Esophagus muscularis mucosa (tissue), 4 donors: ENCODE measurements at regions not wholly inside any gene's neighbourhood (a gene's known extent, or its start where the extent isn't known, plus 50 kb on each side); places are given as distances from the start of the nearest gene placed in this dataset.

Source experiments
- DNase-seq: peaks from one replicate; pipeline ENCODE4 v3.0.0-alpha.2; 2017; ENCODE audit errors: extremely low spot score
- H3K27ac ChIP-seq, 4 donors: fragments of 200-600 bp; sonication (generic); replicated peaks in 1 of 4; 1 replicate in 3 of 4; 2 replicates in 1 of 4; pipeline ENCODE4 v1.5.1; 2016 to 2019; ENCODE audit warnings: mild to moderate bottlenecking in 1 of 4
- H3K27me3 ChIP-seq, 4 donors: fragments of 200-600 bp; sonication (generic); one replicate each; pipeline versions ENCODE4 v1.5.1 to v1.6.0; 2016 to 2019
- H3K36me3 ChIP-seq, 4 donors: fragments of 200-600 bp; sonication (generic); one replicate each; pipeline ENCODE4 v1.5.1; 2016 to 2019
- H3K4me1 ChIP-seq, 4 donors: fragments of 200-600 bp; sonication (generic); one replicate each; pipeline ENCODE4 v1.5.1; 2016 to 2019
- H3K4me3 ChIP-seq, 4 donors: fragments of 200-600 bp; sonication (generic); 1 replicate in 2 of 4; 2 replicates in 2 of 4; pipeline ENCODE4 v1.5.1; 2016 to 2019; ENCODE audit warnings: mild to moderate bottlenecking in 4 of 4, moderate library complexity in 1 of 4
- H3K9me3 ChIP-seq, 4 donors: fragments of 200-600 bp; sonication (generic); 1 replicate in 3 of 4; 2 replicates in 1 of 4; pipeline ENCODE4 v1.5.1; 2016 to 2019
- CTCF ChIP-seq, 3 experiments: fragments of 200-600 bp in 2 of 3; fragments of 450-650 bp in 1 of 3; sonication (generic) in 2 of 3; IDR thresholded peaks; one replicate each; pipeline ENCODE4 v1.5.1; 2017 to 2019; ENCODE audit warnings: antibody characterized with exemption in 3 of 3, mild to moderate bottlenecking in 2 of 3, moderate library complexity in 1 of 3
- EP300 ChIP-seq: sonication (generic); formaldehyde crosslinking; IDR thresholded peaks from one replicate; pipeline ENCODE4 v1.6.1; 2017; ENCODE audit warnings: antibody characterized with exemption
- POLR2A ChIP-seq: fragments of 450-650 bp; IDR thresholded peaks from one replicate; pipeline ENCODE4 v1.6.1; 2017; ENCODE audit warnings: antibody characterized with exemption, moderate library complexity, mild to moderate bottlenecking, low read depth
- POLR2AphosphoS5 ChIP-seq, 2 donors: sonication (generic); formaldehyde crosslinking; IDR thresholded peaks; one replicate each; pipeline ENCODE4 v1.6.1; 2017; ENCODE audit warnings: antibody characterized with exemption in 2 of 2
- WGBS: methylation state at CpG from one replicate; pipeline ENCODE4 v1.1.5; 2018; 5-methylcytosine and 5-hydroxymethylcytosine counted together
- intact Hi-C: fragments of 100-400 bp; cut with DNase I; formaldehyde crosslinking; loops from one replicate; pipeline ENCODE4 v1.15.1; 2023

DNA sequence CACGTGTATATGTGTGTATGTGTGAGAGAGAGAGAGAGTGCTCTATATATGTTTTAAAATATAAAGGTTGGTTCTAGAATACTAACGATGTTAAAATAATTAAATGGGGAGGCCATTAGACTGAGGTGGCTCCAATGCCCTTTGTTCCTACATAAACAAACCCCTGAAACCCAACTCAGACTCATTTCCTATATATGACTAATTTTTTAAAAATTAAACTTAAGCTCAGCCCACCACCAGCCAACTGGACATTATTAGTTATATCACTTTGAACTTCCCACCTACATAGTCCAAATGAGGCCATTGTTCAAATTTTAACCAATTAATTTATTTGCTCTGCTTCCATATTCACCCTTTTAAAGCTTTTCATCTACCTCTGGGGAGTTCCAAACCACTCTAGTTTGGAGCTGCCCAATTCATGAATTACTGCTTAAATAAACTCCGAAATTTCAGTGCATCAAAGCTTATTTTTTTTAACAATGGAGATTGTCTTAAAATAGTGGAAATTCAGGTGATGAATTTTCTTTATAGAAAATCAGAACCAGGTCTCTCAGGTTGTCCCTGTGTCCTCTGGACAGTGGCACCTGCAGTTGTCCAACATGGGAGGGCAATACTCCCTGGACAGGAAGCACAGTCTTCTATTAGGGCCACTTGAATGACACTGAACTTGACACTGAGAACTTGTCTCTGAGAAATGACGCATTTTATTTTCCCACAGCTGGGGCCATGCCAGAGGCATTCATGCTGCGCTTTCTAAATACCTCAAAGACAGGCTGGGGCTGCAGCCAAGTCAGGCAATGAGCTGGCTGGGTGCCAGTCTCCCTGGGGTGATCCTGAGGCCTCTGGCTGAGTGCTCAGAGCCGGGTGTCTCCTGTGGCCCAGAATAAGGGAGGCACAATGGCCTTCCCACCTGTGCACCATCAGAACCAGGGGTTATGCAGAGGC, 109.5 kb upstream of the TMEM72 start:
- no peaks in the 10 kb centered on the region for H3K9me3 ChIP-seq
- peaks cover 11 to 31% (median 23%) of the 10 kb centered on the region in 4 donors for H3K4me1 ChIP-seq
- TF ChIP-seq POLR2A (no peak), EP300 (peak; percentile 30), POLR2AphosphoS5 (IDR thresholded peaks at IDR 0.05) (peak; percentile 59 to 66)
- WGBS, result 68% methylated on average over 4 of the region's 6 CpGs
- H3K27ac ChIP-seq, result peak overlapping the region in 1 of 4 donors; percentile 34
- H3K27me3 ChIP-seq, result no peaks in the 10 kb centered on the region
- H3K36me3 ChIP-seq, result no peaks in the 10 kb centered on the region
- intact Hi-C loops, result no loop called here
- peak; percentile 92 for DNase-seq
- H3K4me3 ChIP-seq, result no peak overlapping the region

- Histone ChIP-seq H3K4me1 (peaks cover 15 to 41% (median 26%) of the 10 kb centered on the region in 4 donors), H3K27me3 (no peaks in the 10 kb centered on the region), H3K4me3 (no peak overlapping the region), H3K36me3 (no peaks in the 10 kb centered on the region), H3K9me3 (no peaks in the 10 kb centered on the region), H3K27ac (no peak overlapping the region)
- no peak for DNase-seq
- intact Hi-C loops, result no loop called here
- no peak for TF ChIP-seq EP300
- TF ChIP-seq CTCF (IDR thresholded peaks at IDR 0.05), result no peak
- no peak for TF ChIP-seq POLR2AphosphoS5 (IDR thresholded peaks at IDR 0.05)
- TF ChIP-seq POLR2A, result no peak
- WGBS, result 56% methylated on average over 2 of the region's 2 CpGs
These were observed 107.3 kb upstream of the TMEM72 start for GRCh38 chr10:44803862-44804261.

DNA sequence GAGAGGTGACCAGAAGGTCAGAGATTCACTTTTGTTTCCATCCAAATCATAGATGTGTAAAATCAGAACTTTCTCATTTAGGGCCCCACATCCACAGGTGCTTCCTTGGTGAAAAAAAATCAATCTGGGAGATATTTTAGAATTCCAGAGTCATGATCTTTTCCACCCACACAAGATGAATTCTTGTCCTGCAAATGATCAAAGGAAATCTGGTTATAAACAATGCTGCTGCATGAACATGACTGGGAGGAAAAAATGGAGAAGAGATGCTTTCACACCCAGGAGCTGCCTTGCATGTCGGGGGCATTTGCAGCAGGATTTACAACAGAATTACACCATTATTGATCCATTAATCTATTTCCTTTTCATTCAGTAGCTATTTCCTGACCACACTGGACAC, 106.5 kb upstream of the TMEM72 start:
- Histone ChIP-seq H3K27me3 (no peaks in the 10 kb centered on the region), H3K27ac (no peak overlapping the region), H3K36me3 (no peaks in the 10 kb centered on the region), H3K4me1 (peaks cover 15 to 41% (median 26%) of the 10 kb centered on the region in 4 donors), H3K9me3 (no peaks in the 10 kb centered on the region), H3K4me3 (no peak overlapping the region)
- no peak for DNase-seq
- WGBS, result 64% methylated on average over 1 of the region's 1 CpG
- TF ChIP-seq EP300 (no peak), POLR2AphosphoS5 (IDR thresholded peaks at IDR 0.05) (no peak), CTCF (IDR thresholded peaks at IDR 0.05) (no peak), POLR2A (no peak)
- intact Hi-C loops, result no loop called here

DNA sequence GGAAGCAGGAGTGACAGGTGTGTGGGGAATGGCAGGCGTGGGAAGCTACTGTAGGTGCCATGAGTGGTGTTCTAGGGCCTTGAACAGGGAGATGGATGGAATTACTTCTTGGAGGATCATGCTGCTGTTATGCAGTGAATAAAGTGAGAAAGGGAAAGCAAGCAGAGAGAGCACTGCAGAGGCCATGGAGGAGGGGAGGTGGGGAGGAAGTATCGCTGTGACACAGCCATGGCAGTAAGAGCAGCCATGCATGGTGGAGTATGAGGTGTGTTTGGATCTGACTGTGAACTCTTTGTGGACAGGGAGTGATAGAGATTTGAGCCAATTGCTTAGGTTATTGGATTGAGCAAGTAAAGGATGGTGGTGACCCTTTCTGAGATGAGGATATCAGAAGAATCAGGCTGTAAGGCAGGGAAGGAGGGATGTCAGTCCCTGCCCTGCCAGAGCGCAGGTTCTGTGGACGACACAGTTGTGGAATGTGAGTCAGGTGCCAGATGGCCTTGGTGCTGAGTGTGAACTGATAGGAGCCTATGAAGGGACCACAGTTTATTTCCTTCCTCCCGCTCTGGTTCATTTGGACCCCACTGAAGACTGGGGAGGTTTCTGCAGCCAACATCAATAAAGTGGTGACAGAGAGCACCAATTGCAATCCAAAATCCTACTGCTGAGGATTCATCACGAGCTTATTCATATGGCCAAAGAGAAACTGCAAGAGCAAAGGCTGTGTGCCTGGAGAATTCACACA, 105.5 kb upstream of the TMEM72 start:
- Histone ChIP-seq H3K36me3 (no peaks in the 10 kb centered on the region), H3K27ac (no peak overlapping the region), H3K9me3 (no peaks in the 10 kb centered on the region), H3K4me3 (no peak overlapping the region), H3K27me3 (no peaks in the 10 kb centered on the region), H3K4me1 (peaks cover 15 to 41% (median 26%) of the 10 kb centered on the region in 4 donors)
- intact Hi-C loops, result no loop called here
- 77% methylated on average over 6 of the region's 6 CpGs for WGBS
- TF ChIP-seq POLR2A, result no peak
- DNase-seq, result peak; percentile 89

DNA sequence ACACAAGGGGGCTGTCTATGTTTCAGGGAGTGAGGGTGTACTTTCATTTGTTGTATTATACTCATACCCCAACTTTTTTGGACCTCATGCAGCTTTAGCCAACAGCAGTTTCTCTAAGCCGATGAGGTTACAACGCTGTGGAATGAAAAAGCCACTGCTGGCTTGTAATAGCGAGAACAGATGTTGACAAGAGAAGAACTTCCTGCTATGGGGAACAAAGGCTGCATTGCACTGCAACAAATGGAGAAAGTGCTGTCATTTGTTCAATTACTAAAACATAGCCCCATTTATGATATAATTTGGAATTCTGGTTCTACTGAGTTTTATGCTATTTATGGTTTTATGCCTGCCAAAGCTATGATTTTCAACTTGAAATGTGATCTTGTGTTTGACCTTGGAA, 104.2 kb upstream of the TMEM72 start:
- Histone ChIP-seq H3K27ac (no peak overlapping the region), H3K36me3 (no peaks in the 10 kb centered on the region), H3K27me3 (no peaks in the 10 kb centered on the region), H3K4me3 (no peak overlapping the region), H3K9me3 (no peaks in the 10 kb centered on the region), H3K4me1 (peaks cover 10 to 36% (median 20%) of the 10 kb centered on the region in 4 donors)
- intact Hi-C loops, result no loop called here
- no peak for TF ChIP-seq CTCF (IDR thresholded peaks at IDR 0.05)
- no peak for TF ChIP-seq EP300
- no peak for TF ChIP-seq POLR2A
- no peak for TF ChIP-seq POLR2AphosphoS5 (IDR thresholded peaks at IDR 0.05)
- peak; percentile 50 for DNase-seq
- WGBS, result 55% methylated on average over 3 of the region's 3 CpGs
